Memory B cell (primary cell): ENCODE measurements at regions not wholly inside any gene's neighbourhood (a gene's known extent, or its start where the extent isn't known, plus 50 kb on each side); places are given as distances from the start of the nearest gene placed in this dataset.
"Not testable (repeated sequence)": the region's sequence is repeated elsewhere in the genome, so short reads cannot be mapped to it uniquely, and the experiment has no call there.

Experiments
- ATAC-seq: fragments of 150-1000 bp; cut with Tn5 transposase; 2 replicates; pipeline ENCODE4 v1.10.0; 2021; ENCODE audit warnings: low read depth, mild to moderate bottlenecking, moderate library complexity
- DNase-seq, 2 donors: peaks; one replicate each; pipeline ENCODE4 v3.0.0; 2022; ENCODE audit warnings: low spot score in 2 of 2
- H3K27ac Mint-ChIP-seq: one replicate; pipeline ENCODE4 v1.8.0; 2022; ENCODE audit warnings: mild to moderate bottlenecking, moderate library complexity, mixed read lengths
- H3K27me3 Mint-ChIP-seq: one replicate; pipeline ENCODE4 v1.8.0; 2022; ENCODE audit warnings: mixed read lengths
- H3K36me3 Mint-ChIP-seq: one replicate; pipeline ENCODE4 v1.8.0; 2022; ENCODE audit warnings: mild to moderate bottlenecking, mixed read lengths
- H3K4me1 Mint-ChIP-seq: one replicate; pipeline ENCODE4 v1.8.0; 2022; ENCODE audit warnings: mixed read lengths
- H3K4me3 Mint-ChIP-seq: one replicate; pipeline ENCODE4 v1.8.0; 2022; ENCODE audit warnings: mild to moderate bottlenecking, moderate library complexity, mixed read lengths
- H3K9me3 Mint-ChIP-seq: one replicate; pipeline ENCODE4 v1.8.0; 2022; ENCODE audit warnings: mixed read lengths

DNA sequence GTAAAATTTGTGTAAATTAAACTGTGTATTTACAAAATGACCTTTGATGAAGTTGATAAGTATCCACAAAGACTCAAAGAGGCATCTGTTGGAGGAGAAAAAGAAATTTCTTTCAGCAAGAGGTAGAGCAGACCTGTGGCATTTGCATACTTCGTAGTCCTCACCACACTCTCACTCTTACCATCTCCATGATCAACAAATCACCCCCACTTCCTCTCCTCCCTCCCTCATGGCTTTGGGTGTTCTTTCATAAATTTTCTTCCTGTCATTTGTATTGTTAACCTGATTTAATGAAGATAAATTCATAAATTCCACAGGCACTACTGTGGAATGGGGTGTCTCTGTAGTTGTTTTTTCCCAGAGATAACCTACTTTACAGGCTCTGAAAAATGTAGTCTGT, 366.5 kb downstream of the ZNF674 start:
- no peaks in the 10 kb centered on the region for H3K36me3 Mint-ChIP-seq
- H3K27ac Mint-ChIP-seq: no peak overlapping the region
- DNase-seq (no peak), ATAC-seq (no peak)
- H3K4me3 Mint-ChIP-seq: no peak overlapping the region
- H3K4me1 Mint-ChIP-seq: no peaks in the 10 kb centered on the region
- peaks cover 3% of the 10 kb centered on the region for H3K9me3 Mint-ChIP-seq
- H3K27me3 Mint-ChIP-seq: no peaks in the 10 kb centered on the region

DNA sequence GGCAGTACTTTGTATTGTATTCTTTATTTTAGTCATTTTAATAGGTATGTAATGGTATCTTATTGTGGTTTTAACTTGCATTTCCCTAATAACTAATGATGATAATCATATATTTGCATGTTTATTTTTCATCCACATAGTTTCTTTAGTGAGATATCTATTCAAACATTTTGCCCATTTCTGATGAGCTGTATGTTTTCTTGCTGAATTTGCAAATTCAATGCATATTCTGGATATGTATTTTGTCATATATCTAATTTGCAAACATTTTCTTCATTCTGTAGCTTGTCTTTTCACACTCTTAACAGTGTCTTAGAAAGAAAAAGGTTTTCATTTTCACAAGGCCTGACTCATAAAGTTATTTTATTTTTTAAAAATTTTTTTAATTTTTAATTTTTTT, 372.1 kb downstream of the ZNF674 start:
- Mint-ChIP-seq H3K27ac (no peak overlapping the region), H3K4me3 (no peak overlapping the region), H3K4me1 (no peaks in the 10 kb centered on the region), H3K36me3 (no peaks in the 10 kb centered on the region), H3K9me3 (peaks cover 6% of the 10 kb centered on the region), H3K27me3 (no peaks in the 10 kb centered on the region)
- DNase-seq: no peak
- no peak for ATAC-seq

DNA sequence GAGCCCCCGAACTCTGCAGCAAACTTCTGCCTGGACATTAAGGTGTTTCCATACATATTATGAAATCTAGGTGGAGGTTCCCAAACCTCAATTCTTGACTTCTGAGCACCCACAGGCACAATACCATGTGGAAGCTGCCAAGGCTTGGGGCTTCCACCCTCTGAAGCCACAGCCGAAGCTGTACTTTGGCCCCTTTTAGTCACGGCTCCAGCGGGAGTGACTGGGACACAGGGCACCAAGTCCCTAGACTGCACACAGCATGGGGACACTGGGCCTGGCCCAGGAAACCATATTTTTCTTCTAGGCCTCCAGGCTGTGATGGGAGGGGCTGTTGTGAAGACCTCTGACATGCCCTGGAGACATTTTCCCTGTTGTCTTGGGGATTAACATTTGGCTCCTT, 373.8 kb downstream of the ZNF674 start:
- not testable (repeated sequence) for H3K9me3 Mint-ChIP-seq, H3K36me3 Mint-ChIP-seq, H3K4me1 Mint-ChIP-seq, H3K27ac Mint-ChIP-seq, H3K27me3 Mint-ChIP-seq, H3K4me3 Mint-ChIP-seq, DNase-seq, ATAC-seq

DNA sequence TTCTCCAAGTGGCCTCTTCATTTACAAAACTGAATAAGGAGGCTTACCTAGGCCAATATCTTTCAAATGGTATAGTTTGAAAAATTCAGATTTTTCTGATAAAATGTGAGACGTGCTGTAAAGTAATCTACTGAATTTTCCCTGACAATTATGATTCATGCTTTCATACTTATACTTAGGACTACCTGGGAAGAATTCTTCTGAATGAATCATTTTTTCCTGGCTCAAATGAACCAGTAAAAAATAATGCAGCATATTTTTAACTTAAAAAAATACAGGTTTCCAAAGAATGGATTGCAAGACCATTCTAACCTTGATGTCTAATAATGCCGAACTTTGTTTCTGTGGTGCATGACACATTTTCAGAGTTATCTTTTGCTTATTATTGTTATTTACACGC, 375.4 kb downstream of the ZNF674 start:
- ATAC-seq: no peak

DNA sequence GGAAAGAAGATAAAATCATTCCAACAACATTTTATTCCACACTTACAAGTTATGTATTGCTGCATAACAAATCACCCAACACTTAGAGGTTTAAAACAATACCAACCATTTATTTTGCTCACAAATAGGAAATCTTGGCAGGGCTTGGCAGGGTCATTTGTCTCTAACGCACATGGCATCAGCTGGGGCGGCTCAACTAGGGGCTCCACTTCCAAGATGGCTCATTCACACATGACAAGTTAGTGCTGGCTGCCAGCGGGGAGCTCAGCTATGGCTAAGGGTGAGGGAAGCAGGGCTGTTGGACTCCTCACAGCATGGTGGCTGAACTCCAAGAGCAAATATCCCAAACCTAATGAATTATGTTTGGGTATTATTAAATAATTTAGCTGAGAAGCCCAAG, 377.0 kb downstream of the ZNF674 start:
- H3K27ac Mint-ChIP-seq: no peak overlapping the region
- no peaks in the 10 kb centered on the region for H3K36me3 Mint-ChIP-seq
- no peak for ATAC-seq
- H3K27me3 Mint-ChIP-seq: peaks cover 7% of the 10 kb centered on the region
- no peak overlapping the region for H3K4me3 Mint-ChIP-seq
- no peaks in the 10 kb centered on the region for H3K4me1 Mint-ChIP-seq
- DNase-seq: no peak
- peaks cover 3% of the 10 kb centered on the region for H3K9me3 Mint-ChIP-seq

More for the DNA sequence above, 375.4 kb downstream of the ZNF674 start:
- peaks cover 3% of the 10 kb centered on the region for H3K9me3 Mint-ChIP-seq
- H3K4me3 Mint-ChIP-seq: no peak overlapping the region
- H3K36me3 Mint-ChIP-seq: no peaks in the 10 kb centered on the region
- peaks cover 6% of the 10 kb centered on the region for H3K27me3 Mint-ChIP-seq
- no peaks in the 10 kb centered on the region for H3K4me1 Mint-ChIP-seq
- no peak for DNase-seq
- no peak overlapping the region for H3K27ac Mint-ChIP-seq

DNA sequence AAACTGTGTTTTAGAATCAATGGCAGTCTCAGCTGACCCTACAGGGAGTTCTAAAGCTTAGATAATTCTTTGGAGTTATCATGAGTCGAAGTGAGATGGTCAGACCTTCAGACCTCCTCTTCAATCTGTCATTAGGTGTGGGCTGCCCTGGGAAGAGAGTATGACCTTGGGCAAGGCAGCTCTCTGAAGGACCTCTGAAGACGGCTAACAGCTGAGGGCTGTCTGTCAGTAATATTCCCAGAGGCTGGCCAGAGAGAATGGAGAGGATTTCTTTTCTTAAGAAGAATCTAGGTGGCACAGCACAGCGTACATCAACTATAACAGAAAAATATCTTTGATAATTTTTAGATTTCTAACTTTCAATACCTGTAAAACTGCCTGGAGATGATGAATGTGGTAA, 379.4 kb downstream of the ZNF674 start:
- no peak for ATAC-seq
- H3K4me1 Mint-ChIP-seq: no peaks in the 10 kb centered on the region
- H3K36me3 Mint-ChIP-seq: no peaks in the 10 kb centered on the region
- no peak overlapping the region for H3K27ac Mint-ChIP-seq
- H3K27me3 Mint-ChIP-seq: peaks cover 7% of the 10 kb centered on the region
- H3K4me3 Mint-ChIP-seq: no peak overlapping the region
- no peaks in the 10 kb centered on the region for H3K9me3 Mint-ChIP-seq
- no peak for DNase-seq

DNA sequence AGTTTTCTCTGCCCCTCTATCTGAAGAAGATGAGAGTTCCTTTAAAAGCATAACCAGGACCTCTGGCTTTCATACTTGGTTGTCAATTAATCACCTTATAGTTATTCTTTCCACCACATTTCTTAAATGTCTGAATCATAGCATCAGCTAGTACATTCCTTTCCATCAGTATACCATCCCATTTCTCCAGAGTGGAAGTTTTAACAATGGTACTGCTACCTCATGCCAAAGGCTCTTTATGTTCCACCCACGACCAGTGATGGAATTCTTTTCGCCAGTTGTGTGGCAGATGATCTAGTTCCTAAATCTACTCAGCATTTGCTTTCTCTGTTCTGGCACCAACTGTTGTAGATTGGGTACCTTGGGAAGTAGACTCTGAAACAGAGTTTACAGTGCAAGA, 379.8 kb downstream of the ZNF674 start:
- no peaks in the 10 kb centered on the region for H3K36me3 Mint-ChIP-seq
- ATAC-seq: no peak
- H3K4me1 Mint-ChIP-seq: no peaks in the 10 kb centered on the region
- H3K4me3 Mint-ChIP-seq: no peak overlapping the region
- no peaks in the 10 kb centered on the region for H3K9me3 Mint-ChIP-seq
- no peak for DNase-seq
- no peak overlapping the region for H3K27ac Mint-ChIP-seq
- H3K27me3 Mint-ChIP-seq: peaks cover 7% of the 10 kb centered on the region

DNA sequence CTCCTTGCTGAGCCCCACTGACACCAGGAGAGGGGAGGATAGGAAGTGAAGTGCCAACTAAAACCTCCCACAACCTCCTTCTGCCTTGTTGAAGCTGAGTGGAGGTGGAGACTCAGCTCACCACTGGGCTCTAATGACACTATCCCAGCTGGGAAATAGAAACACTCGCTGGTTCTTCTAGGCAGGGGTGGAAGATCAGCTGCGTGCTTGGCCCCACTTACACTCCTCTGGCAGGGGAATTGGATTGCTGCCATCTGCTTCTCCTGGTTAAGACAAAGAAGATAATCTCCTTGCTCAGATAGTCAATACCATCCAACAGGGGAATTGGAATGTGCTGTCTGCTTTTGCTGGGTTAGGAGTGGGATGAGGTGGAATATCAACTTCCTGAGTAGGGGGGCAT, 392.5 kb downstream of the ZNF674 start:
- H3K27me3 Mint-ChIP-seq: no peaks in the 10 kb centered on the region
- DNase-seq (no peak), ATAC-seq (no peak)
- no peaks in the 10 kb centered on the region for H3K36me3 Mint-ChIP-seq
- H3K27ac Mint-ChIP-seq: no peak overlapping the region
- H3K9me3 Mint-ChIP-seq: no peaks in the 10 kb centered on the region
- no peaks in the 10 kb centered on the region for H3K4me1 Mint-ChIP-seq
- H3K4me3 Mint-ChIP-seq: no peak overlapping the region

DNA sequence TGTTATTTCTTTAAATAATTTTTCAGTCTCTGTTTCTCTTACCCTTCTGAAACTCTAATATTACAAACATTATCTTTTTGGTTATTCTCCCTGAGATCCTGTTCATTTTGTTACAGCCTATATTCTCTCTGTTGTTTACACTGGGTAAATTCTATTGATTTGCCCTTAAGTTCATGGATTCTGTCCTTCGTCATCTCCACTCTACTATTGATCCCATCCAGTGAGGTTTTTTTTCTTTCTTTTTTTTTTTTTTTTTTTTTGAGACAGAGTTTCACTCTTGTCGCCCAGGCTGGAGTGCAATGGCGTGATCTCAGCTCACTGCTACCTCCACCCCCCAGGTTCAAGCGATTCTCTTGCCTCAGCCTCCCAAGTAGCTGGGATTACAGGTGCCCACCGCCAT, 393.9 kb downstream of the ZNF674 start:
- ATAC-seq, H3K4me3 Mint-ChIP-seq, H3K9me3 Mint-ChIP-seq, DNase-seq, H3K27ac Mint-ChIP-seq, H3K36me3 Mint-ChIP-seq, H3K4me1 Mint-ChIP-seq, H3K27me3 Mint-ChIP-seq: not testable (repeated sequence)

DNA sequence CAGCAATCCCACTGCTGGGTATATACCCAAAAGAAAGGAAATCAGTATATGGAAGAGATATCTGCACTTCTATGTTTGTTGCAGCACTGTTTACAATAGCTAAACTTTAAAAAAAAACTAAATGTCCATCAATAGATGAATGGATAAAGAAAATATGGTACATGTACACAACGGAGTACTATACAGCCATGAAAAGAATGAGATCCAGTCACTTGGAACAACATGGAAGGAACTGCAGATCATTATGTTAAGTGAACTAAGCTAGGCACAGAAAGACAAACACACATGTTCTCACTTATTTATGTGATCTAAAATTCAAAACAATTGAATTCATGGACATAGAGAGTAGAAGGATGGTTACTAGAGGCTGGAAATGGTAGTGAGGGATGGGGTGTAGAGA, 400.7 kb downstream of the ZNF674 start:
- ATAC-seq (no peak), DNase-seq (no peak)
- no peak overlapping the region for H3K27ac Mint-ChIP-seq
- no peaks in the 10 kb centered on the region for H3K27me3 Mint-ChIP-seq
- H3K9me3 Mint-ChIP-seq: peaks cover 5% of the 10 kb centered on the region
- H3K4me1 Mint-ChIP-seq: no peaks in the 10 kb centered on the region
- no peaks in the 10 kb centered on the region for H3K36me3 Mint-ChIP-seq
- H3K4me3 Mint-ChIP-seq: no peak overlapping the region

DNA sequence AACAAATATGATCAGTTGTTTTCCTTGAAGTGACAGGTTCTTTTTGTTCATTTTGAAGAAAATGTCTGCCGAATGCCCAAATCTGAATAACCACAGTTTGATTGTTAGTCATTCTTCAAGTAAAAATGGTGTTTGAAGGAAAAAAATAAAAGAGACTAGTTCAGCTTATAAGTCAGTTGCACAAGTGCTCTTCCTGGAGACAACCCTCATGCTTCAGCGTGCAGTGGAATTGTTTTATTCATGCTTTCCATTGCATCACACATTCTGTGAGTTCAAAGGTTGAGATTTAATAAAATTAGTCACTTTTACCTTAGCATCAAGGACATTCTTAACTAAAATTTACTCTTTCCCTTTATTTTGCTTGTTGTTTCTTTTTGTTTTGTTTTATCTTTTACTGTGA, 404.9 kb downstream of the ZNF674 start:
- Mint-ChIP-seq H3K4me1 (no peaks in the 10 kb centered on the region), H3K9me3 (peaks cover 5% of the 10 kb centered on the region), H3K27me3 (peaks cover 6% of the 10 kb centered on the region), H3K4me3 (no peak overlapping the region), H3K27ac (no peak overlapping the region), H3K36me3 (no peaks in the 10 kb centered on the region)
- DNase-seq: no peak
- ATAC-seq: no peak

DNA sequence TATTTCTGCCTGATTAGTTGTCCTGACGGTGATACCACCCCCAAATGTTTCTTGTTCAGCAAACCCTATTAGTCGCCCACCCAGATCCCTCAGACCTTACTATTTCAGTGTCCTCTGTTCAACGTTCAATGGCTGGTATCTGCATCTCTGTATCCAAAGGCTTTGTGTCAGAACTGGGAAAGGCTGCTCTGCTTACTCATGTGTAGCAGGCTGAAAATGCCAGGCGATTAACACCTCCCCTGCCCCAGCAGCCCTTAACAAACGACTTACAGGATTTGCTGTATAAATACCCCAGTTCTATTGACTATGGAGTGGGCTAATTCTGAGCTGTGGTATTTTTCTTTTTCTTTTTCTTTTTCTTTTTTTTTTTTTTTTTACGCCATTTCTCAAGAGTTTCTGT, 415.0 kb downstream of the ZNF674 start:
- no peaks in the 10 kb centered on the region for H3K36me3 Mint-ChIP-seq
- H3K4me1 Mint-ChIP-seq: no peaks in the 10 kb centered on the region
- ATAC-seq (no peak), DNase-seq (no peak)
- peaks cover 2% of the 10 kb centered on the region for H3K9me3 Mint-ChIP-seq
- H3K4me3 Mint-ChIP-seq: no peak overlapping the region
- H3K27me3 Mint-ChIP-seq: peaks cover 4% of the 10 kb centered on the region
- no peak overlapping the region for H3K27ac Mint-ChIP-seq

DNA sequence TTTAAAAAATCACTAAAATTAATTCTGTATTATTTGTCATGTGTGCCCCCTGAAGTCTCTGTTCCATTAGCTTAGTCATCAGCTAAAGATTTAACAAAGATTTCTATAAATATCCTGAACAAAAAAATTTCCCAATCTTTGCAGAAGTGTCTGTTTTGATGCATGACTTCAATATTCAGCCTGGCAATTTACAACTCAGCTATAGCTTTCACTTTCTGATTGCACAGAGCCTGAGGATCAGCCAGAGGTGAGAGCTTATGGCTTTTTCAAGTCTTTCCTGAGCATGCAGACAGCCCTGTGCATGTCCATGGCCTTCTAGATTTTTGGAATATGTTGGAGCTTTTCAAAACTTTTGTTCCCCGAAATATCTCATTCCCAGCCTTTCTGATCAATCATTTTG, 420.1 kb downstream of the ZNF674 start:
- no peaks in the 10 kb centered on the region for H3K4me1 Mint-ChIP-seq
- no peaks in the 10 kb centered on the region for H3K9me3 Mint-ChIP-seq
- H3K36me3 Mint-ChIP-seq: no peaks in the 10 kb centered on the region
- ATAC-seq (no peak), DNase-seq (no peak)
- H3K27me3 Mint-ChIP-seq: peaks cover 2% of the 10 kb centered on the region
- no peak overlapping the region for H3K4me3 Mint-ChIP-seq
- H3K27ac Mint-ChIP-seq: no peak overlapping the region

DNA sequence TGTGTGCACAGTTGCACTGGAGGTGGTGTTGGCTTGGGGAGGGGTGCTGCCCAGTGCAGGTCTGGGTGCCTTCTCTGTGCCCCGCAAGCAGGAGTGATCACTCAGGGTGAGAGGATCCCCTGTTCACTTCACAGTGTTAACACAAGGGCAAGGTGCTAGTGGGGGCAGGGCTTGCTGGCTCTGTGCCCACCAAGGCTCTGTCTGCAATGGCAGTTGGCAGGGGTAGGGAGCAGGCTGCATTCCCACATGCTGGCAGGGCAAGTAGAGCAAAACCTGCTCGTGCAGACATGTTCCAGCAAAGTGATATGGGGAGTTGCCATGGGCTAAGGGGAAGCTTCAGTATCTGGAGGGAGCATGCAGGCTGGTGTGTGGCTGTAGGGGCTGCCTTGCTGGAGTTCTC, 428.0 kb downstream of the ZNF674 start:
- Mint-ChIP-seq H3K4me1 (no peaks in the 10 kb centered on the region), H3K4me3 (no peak overlapping the region), H3K36me3 (no peaks in the 10 kb centered on the region), H3K27ac (no peak overlapping the region), H3K9me3 (no peaks in the 10 kb centered on the region), H3K27me3 (peaks cover 4% of the 10 kb centered on the region)
- ATAC-seq (no peak), DNase-seq (no peak)

DNA sequence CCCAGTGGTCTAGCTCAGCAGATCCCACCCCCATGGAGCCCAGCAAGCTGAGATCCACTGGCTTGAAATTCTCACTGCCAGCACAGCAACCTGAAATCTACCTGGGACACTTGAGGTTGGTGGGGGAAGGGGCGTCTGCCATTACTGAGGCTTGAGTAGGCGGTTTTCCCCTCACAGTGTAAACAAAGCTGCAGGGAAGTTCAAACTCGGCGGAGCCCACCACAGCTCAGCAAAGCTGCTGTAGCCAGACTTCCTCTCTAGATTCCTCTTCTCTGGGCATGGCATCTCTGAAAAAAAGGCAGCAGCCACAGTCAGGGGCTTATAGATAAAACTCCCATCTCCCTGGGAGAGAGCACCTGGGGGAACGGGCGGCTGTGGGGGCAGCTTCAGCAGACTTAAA, 457.9 kb downstream of the ZNF674 start:
- not testable (repeated sequence) for H3K27ac Mint-ChIP-seq, H3K9me3 Mint-ChIP-seq, H3K4me3 Mint-ChIP-seq, ATAC-seq, DNase-seq, H3K36me3 Mint-ChIP-seq, H3K4me1 Mint-ChIP-seq, H3K27me3 Mint-ChIP-seq

DNA sequence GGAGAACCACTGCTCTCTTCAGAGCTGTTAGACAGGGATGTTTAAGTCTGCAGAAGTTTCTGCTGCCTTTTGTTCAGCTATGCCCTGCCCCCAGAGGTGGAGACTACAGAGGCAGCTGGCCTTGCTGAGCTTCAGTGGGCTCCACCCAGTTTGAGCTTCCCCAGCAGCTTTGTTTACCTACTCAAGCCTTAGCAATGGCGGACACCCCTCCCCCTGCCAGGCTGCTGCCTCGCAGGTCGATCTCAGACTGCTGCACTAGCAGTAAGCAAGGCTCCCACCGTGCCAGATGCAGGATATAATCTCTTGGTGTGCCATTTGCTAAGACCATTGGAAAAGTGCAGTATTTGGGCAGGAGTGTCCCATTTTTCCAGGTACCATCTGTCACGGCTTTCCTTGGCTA, 465.1 kb downstream of the ZNF674 start:
- not testable (repeated sequence) for H3K36me3 Mint-ChIP-seq, ATAC-seq, H3K4me3 Mint-ChIP-seq, H3K9me3 Mint-ChIP-seq, H3K27ac Mint-ChIP-seq, DNase-seq, H3K27me3 Mint-ChIP-seq, H3K4me1 Mint-ChIP-seq
